IMR-90 (cell line): ENCODE measurements at regions not wholly inside any gene's neighbourhood (a gene's known extent, or its start where the extent isn't known, plus 50 kb on each side); places are given as distances from the start of the nearest gene placed in this dataset.

ENCODE experiments used
- ATAC-seq: fragments of 200-7000 bp; cut with Tn5 transposase; 2 replicates; pipeline ENCODE4 v1.9.1; 2020; ENCODE audit warnings: low read depth, mild to moderate bottlenecking, moderate library complexity
- BruUV-seq: library from RNA; stranded (reverse); fragments of 400-500 nt; replicated peaks from 2 replicates; lab custom pipeline; 2021; lab: Mats Ljungman, UMichigan
- CTCF ChIA-PET: fragments of 300-600 bp; formaldehyde crosslinking; extraction: SDS; loops from one replicate; lab custom pipeline; 2021; ENCODE audit warnings: antibody characterized with exemption; lab: Yijun Ruan, JAX
- POLR2A ChIA-PET: fragments of 300-600 bp; sonication (Branson Sonifier 250); formaldehyde crosslinking; loops from one replicate; lab custom pipeline; 2022; ENCODE audit warnings: antibody characterized with exemption; ENCODE audit not compliant: unreplicated experiment; lab: Charles Lee
- DNase-seq: peaks from one replicate; pipeline ENCODE4 v3.0.0; 2013
- H2AFZ ChIP-seq: replicated peaks from 2 replicates; pipeline ENCODE3; 2013; ENCODE audit warnings: low read length, mild to moderate bottlenecking; ENCODE audit not compliant: poor library complexity
- H2AK5ac ChIP-seq: 2 replicates; pipeline ENCODE4 v1.6.1; 2013; ENCODE audit warnings: low read depth, low read length, inconsistent platforms
- H2AK9ac ChIP-seq: replicated peaks from 2 replicates; pipeline ENCODE3; 2013; ENCODE audit warnings: mild to moderate bottlenecking, low read depth, low read length, moderate library complexity; ENCODE audit not compliant: poor library complexity
- H2BK120ac ChIP-seq: 2 replicates; pipeline ENCODE4 v1.6.1; 2013; ENCODE audit warnings: low read depth, low read length, inconsistent platforms
- H2BK15ac ChIP-seq: 3 replicates; pipeline ENCODE4 v1.6.1; 2013; ENCODE audit warnings: low read depth, low read length, inconsistent platforms
- H2BK20ac ChIP-seq: 2 replicates; pipeline ENCODE4 v1.6.1; 2013; ENCODE audit warnings: low read depth, mild to moderate bottlenecking, inconsistent platforms, low read length, moderate library complexity
- H2BK5ac ChIP-seq: 2 replicates; pipeline ENCODE4 v1.6.1; 2013; ENCODE audit warnings: mild to moderate bottlenecking, low read depth, low read length, inconsistent platforms; ENCODE audit not compliant: poor library complexity, severe bottlenecking
- H3K14ac ChIP-seq: replicated peaks from 2 replicates; pipeline ENCODE4 v1.6.1; 2013; ENCODE audit warnings: low read depth, low read length, inconsistent platforms
- H3K18ac ChIP-seq: 2 replicates; pipeline ENCODE4 v1.6.1; 2013; ENCODE audit warnings: low read depth, low read length, control low read depth
- H3K23ac ChIP-seq: 2 replicates; pipeline ENCODE4 v1.6.1; 2013; ENCODE audit warnings: low read depth, low read length, inconsistent platforms
- H3K27ac ChIP-seq: 2 replicates; pipeline ENCODE4 v1.5.1; 2013; ENCODE audit warnings: mild to moderate bottlenecking, control low read depth, low read length; ENCODE audit not compliant: insufficient read depth
- H3K27me3 ChIP-seq: 2 replicates; pipeline ENCODE4 v1.6.1; 2013; ENCODE audit warnings: low read length; ENCODE audit not compliant: control insufficient read depth, insufficient read depth
- H3K36me3 ChIP-seq: 2 replicates; pipeline ENCODE4 v1.6.1; 2013; ENCODE audit warnings: low read length, mixed read lengths; ENCODE audit not compliant: control insufficient read depth, insufficient read depth
- H3K4ac ChIP-seq: 2 replicates; pipeline ENCODE4 v1.6.1; 2013; ENCODE audit warnings: low read depth, low read length, inconsistent platforms
- H3K4me1 ChIP-seq: 2 replicates; pipeline ENCODE4 v1.6.1; 2013; ENCODE audit warnings: low read length, mixed read lengths; ENCODE audit not compliant: control insufficient read depth, insufficient read depth
- H3K4me2 ChIP-seq: 2 replicates; pipeline ENCODE4 v1.6.1; 2013; ENCODE audit warnings: low read depth, mild to moderate bottlenecking, control low read depth, low read length, moderate library complexity
- H3K4me3 ChIP-seq: 2 replicates; pipeline ENCODE4 v1.5.1; 2013; ENCODE audit warnings: low read depth, mild to moderate bottlenecking, control low read depth, low read length, moderate library complexity; ENCODE audit not compliant: insufficient read depth
- H3K56ac ChIP-seq: 2 replicates; pipeline ENCODE4 v1.6.1; 2013; ENCODE audit warnings: low read length, inconsistent platforms; ENCODE audit not compliant: insufficient read depth; ENCODE audit errors: extremely low read depth
- H3K79me1 ChIP-seq, 2 experiments: 2 replicates each; pipeline ENCODE4 v1.6.1; 2013; ENCODE audit warnings: low read length in 2 of 2, inconsistent platforms in 1 of 2, low read depth in 1 of 2
- H3K9ac ChIP-seq: 2 replicates; pipeline ENCODE4 v1.6.1; 2013; ENCODE audit warnings: low read depth, low read length, control low read depth
- H3K9me1 ChIP-seq: 2 replicates; pipeline ENCODE4 v1.6.1; 2013; ENCODE audit warnings: low read length, inconsistent platforms; ENCODE audit not compliant: insufficient read depth
- H3K9me3 ChIP-seq: 2 replicates; pipeline ENCODE4 v1.6.1; 2013; ENCODE audit warnings: low read length; ENCODE audit not compliant: control insufficient read depth, insufficient read depth
- H4K20me1 ChIP-seq: 2 replicates; pipeline ENCODE4 v1.6.1; 2013; ENCODE audit warnings: low read length, inconsistent platforms; ENCODE audit not compliant: insufficient read depth
- H4K5ac ChIP-seq: 2 replicates; pipeline ENCODE4 v1.6.1; 2013; ENCODE audit warnings: mild to moderate bottlenecking, low read depth, low read length, control low read depth
- H4K8ac ChIP-seq, 2 experiments: 2 replicates each; pipeline ENCODE4 v1.6.1; 2013; ENCODE audit warnings: low read depth in 2 of 2, low read length in 2 of 2, control low read depth in 1 of 2, inconsistent platforms in 1 of 2
- H4K91ac ChIP-seq: 2 replicates; pipeline ENCODE4 v1.6.1; 2013; ENCODE audit warnings: low read depth, low read length, inconsistent platforms; ENCODE audit not compliant: insufficient read depth
- MAZ ChIP-seq: IDR thresholded peaks from 2 replicates; pipeline ENCODE4 v1.6.1; 2012; ENCODE audit warnings: low read depth, mild to moderate bottlenecking, low read length, improper control_type of control experiment, moderate library complexity, borderline replicate concordance
- RAD21 ChIP-seq: IDR thresholded peaks from 2 replicates; pipeline ENCODE4 v1.6.1; 2012; ENCODE audit warnings: low read length, improper control_type of control experiment
- WGBS, 2 experiments: methylation state at CpG; one replicate each; pipeline versions ENCODE4 v1.1.5 to v1.1.7; 2013; ENCODE audit warnings: missing lambda C conversion rate in 2 of 2; ENCODE audit not compliant: insufficient read length in 1 of 2; ENCODE audit errors: extremely low coverage in 2 of 2; 5-methylcytosine and 5-hydroxymethylcytosine counted together
- dilution Hi-C: fragments of 300-500 bp; cut with HindIII; formaldehyde crosslinking; loops from one replicate; pipeline ENCODE4 v1.14.3; 2018; ENCODE audit warnings: low sequenced_read_pairs; ENCODE audit not compliant: unreplicated experiment
- in situ Hi-C: fragments of 300-500 bp; cut with MboI; formaldehyde crosslinking; loops from 3 replicates; pipeline ENCODE4 v1.14.3; 2019; ENCODE audit warnings: low sequenced_read_pairs, inconsistent platforms, mixed read lengths
- intact Hi-C: fragments of 100-400 bp; cut with micrococcal nuclease; formaldehyde crosslinking; loops from 2 replicates; pipeline ENCODE4 v1.10.0; 2022

GRCh38 chr6:2598867-2599266 is 151.9 kb downstream of the MYLK4 start:
- H2BK15ac ChIP-seq = no peak overlapping the region
- H3K27ac ChIP-seq = no peak overlapping the region
- H3K18ac ChIP-seq = no peak overlapping the region
- TF ChIP-seq RAD21 (no peak), MAZ (no peak)
- no peaks in the 10 kb centered on the region for H3K9me1 ChIP-seq
- CTCF ChIA-PET = no interaction called here
- POLR2A ChIA-PET = no interaction called here
- H3K4ac ChIP-seq = no peak overlapping the region
- H3K4me1 ChIP-seq = no peaks in the 10 kb centered on the region
- no peak overlapping the region for H2AFZ ChIP-seq
- dilution Hi-C loops = no loop called here
- no peak overlapping the region for H4K91ac ChIP-seq
- no peak overlapping the region for H3K14ac ChIP-seq
- H3K4me2 ChIP-seq = no peak overlapping the region
- no peak overlapping the region for H4K8ac ChIP-seq
- H3K79me1 ChIP-seq = no peaks in the 10 kb centered on the region
- no peak overlapping the region for H2BK20ac ChIP-seq
- in situ Hi-C loops = no loop called here
- H2AK9ac ChIP-seq = no peak overlapping the region
- H3K56ac ChIP-seq = no peak overlapping the region
- H4K5ac ChIP-seq = no peak overlapping the region
- peaks cover 4% of the 10 kb centered on the region for H3K27me3 ChIP-seq
- intact Hi-C loops = no loop called here
- H2AK5ac ChIP-seq = no peak overlapping the region
- no peaks in the 10 kb centered on the region for H4K20me1 ChIP-seq
- no peak overlapping the region for H2BK5ac ChIP-seq
- H3K36me3 ChIP-seq = no peaks in the 10 kb centered on the region
- no peaks in the 10 kb centered on the region for H3K9me3 ChIP-seq
- H3K9ac ChIP-seq = no peak overlapping the region
- WGBS, 2 experiments = no CpG with 5 or more reads among the region's 6 CpGs
- H3K23ac ChIP-seq = no peak overlapping the region
- ATAC-seq (no peak), DNase-seq (no peak)
- BruUV-seq = no TSS peak
- no peak overlapping the region for H2BK120ac ChIP-seq
- H3K4me3 ChIP-seq = no peak overlapping the region
